Mesenchymal stem cell (in vitro differentiated cells and primary cell): ENCODE measurements at regions not wholly inside any gene's neighbourhood (a gene's known extent, or its start where the extent isn't known, plus 50 kb on each side); places are given as distances from the start of the nearest gene placed in this dataset.

Experiments
- DNase-seq: peaks from one replicate; pipeline ENCODE4 v3.0.0-alpha.2; 2013
- H2AFZ ChIP-seq: one replicate; pipeline ENCODE4 v1.6.1; 2013; ENCODE audit warnings: low read depth, mild to moderate bottlenecking, control low read depth, inconsistent platforms, low read length, moderate library complexity
- H2AK5ac ChIP-seq: 2 replicates; pipeline ENCODE4 v1.6.1; 2013; ENCODE audit warnings: low read length, moderate library complexity, mild to moderate bottlenecking, inconsistent platforms; ENCODE audit not compliant: severe bottlenecking
- H2BK120ac ChIP-seq: one replicate; pipeline ENCODE4 v1.6.1; 2013; ENCODE audit warnings: low read depth, mild to moderate bottlenecking, inconsistent platforms, low read length, moderate library complexity
- H2BK12ac ChIP-seq, 2 experiments: one replicate each; pipeline ENCODE4 v1.6.1; 2013; ENCODE audit warnings: inconsistent platforms in 2 of 2, low read length in 2 of 2, mild to moderate bottlenecking in 2 of 2, moderate library complexity in 2 of 2, control low read depth in 1 of 2
- H2BK15ac ChIP-seq: one replicate; pipeline ENCODE4 v1.6.1; 2013; ENCODE audit warnings: mild to moderate bottlenecking, low read depth, inconsistent platforms; ENCODE audit not compliant: poor library complexity, severe bottlenecking
- H2BK5ac ChIP-seq: 2 replicates; pipeline ENCODE4 v1.6.1; 2013; ENCODE audit warnings: low read depth, mild to moderate bottlenecking, low read length, control low read depth, inconsistent platforms; ENCODE audit not compliant: poor library complexity, severe bottlenecking
- H3K14ac ChIP-seq, 2 experiments: one replicate each; pipeline ENCODE4 v1.6.1; 2013; ENCODE audit warnings: inconsistent platforms in 2 of 2, low read length in 2 of 2, control low read depth in 1 of 2, mild to moderate bottlenecking in 1 of 2, moderate library complexity in 1 of 2
- H3K18ac ChIP-seq, 2 experiments: one replicate each; pipeline ENCODE4 v1.6.1; 2013; ENCODE audit warnings: inconsistent platforms in 2 of 2, low read length in 2 of 2, control low read depth in 1 of 2, low read depth in 1 of 2, mild to moderate bottlenecking in 1 of 2
- H3K23ac ChIP-seq, 2 experiments: one replicate each; pipeline ENCODE4 v1.6.1; 2013; ENCODE audit warnings: inconsistent platforms in 2 of 2, low read length in 2 of 2, mild to moderate bottlenecking in 2 of 2, moderate library complexity in 2 of 2, control low read depth in 1 of 2
- H3K27ac ChIP-seq: 2 replicates; pipeline ENCODE4 v1.5.1; 2013; ENCODE audit warnings: mild to moderate bottlenecking, moderate library complexity, low read length, control low read depth, inconsistent platforms; ENCODE audit not compliant: poor library complexity, severe bottlenecking
- H3K27me3 ChIP-seq, 2 experiments: 2 replicates each; pipeline versions ENCODE4 v1.6.1 to v1.7.0; 2013; ENCODE audit warnings: low read length in 2 of 2, mild to moderate bottlenecking in 2 of 2, moderate library complexity in 2 of 2, control low read depth in 1 of 2, inconsistent platforms in 1 of 2; ENCODE audit not compliant: control insufficient read depth in 1 of 2, insufficient read depth in 1 of 2
- H3K36me3 ChIP-seq, 2 experiments: 2 replicates each; pipeline versions ENCODE4 v1.6.1 to v1.7.0; 2013; ENCODE audit warnings: low read length in 2 of 2, control low read depth in 1 of 2, inconsistent platforms in 1 of 2, low read depth in 1 of 2, mild to moderate bottlenecking in 1 of 2; ENCODE audit not compliant: insufficient read depth in 2 of 2, control insufficient read depth in 1 of 2
- H3K4ac ChIP-seq, 2 experiments: one replicate each; pipeline ENCODE4 v1.6.1; 2013; ENCODE audit warnings: inconsistent platforms in 2 of 2, low read length in 2 of 2, mild to moderate bottlenecking in 2 of 2, moderate library complexity in 2 of 2, control low read depth in 1 of 2, low read depth in 1 of 2
- H3K4me1 ChIP-seq: 2 replicates; pipeline ENCODE4 v1.6.1; 2013; ENCODE audit warnings: low read depth, low read length, control low read depth; ENCODE audit not compliant: control insufficient read depth, insufficient read depth
- H3K4me2 ChIP-seq: 2 replicates; pipeline ENCODE4 v1.6.1; 2013; ENCODE audit warnings: low read length, mild to moderate bottlenecking, inconsistent platforms; ENCODE audit not compliant: poor library complexity, severe bottlenecking
- H3K4me3 ChIP-seq, 2 experiments: 2 replicates each; pipeline versions ENCODE4 v1.5.1 to v1.7.0; 2013; ENCODE audit warnings: low read length in 2 of 2, mild to moderate bottlenecking in 2 of 2, control low read depth in 1 of 2, low read depth in 1 of 2; ENCODE audit not compliant: insufficient read depth in 1 of 2
- H3K79me1 ChIP-seq: replicated peaks from 2 replicates; pipeline ENCODE4 v1.6.1; 2013; ENCODE audit warnings: mild to moderate bottlenecking, control low read depth, low read length, inconsistent platforms; ENCODE audit not compliant: poor library complexity, severe bottlenecking
- H3K9ac ChIP-seq: 2 replicates; pipeline ENCODE4 v1.7.0; 2013; ENCODE audit warnings: mild to moderate bottlenecking, low read length, moderate library complexity
- H3K9me3 ChIP-seq: 2 replicates; pipeline ENCODE4 v1.7.0; 2013; ENCODE audit warnings: mild to moderate bottlenecking, low read length; ENCODE audit not compliant: control insufficient read depth
- H4K8ac ChIP-seq: one replicate; pipeline ENCODE4 v1.6.1; 2013; ENCODE audit warnings: inconsistent platforms, mild to moderate bottlenecking, low read length, moderate library complexity
- H4K91ac ChIP-seq: one replicate; pipeline ENCODE4 v1.6.1; 2013; ENCODE audit warnings: mild to moderate bottlenecking, low read length, inconsistent platforms
- WGBS: methylation state at CpG from one replicate; pipeline ENCODE4 v1.1.7; 2013; ENCODE audit warnings: mixed read lengths; 5-methylcytosine and 5-hydroxymethylcytosine counted together

GRCh38 chr3:106942051-106942450, 435.2 kb upstream of the CCDC54 start:
- no peak for DNase-seq
- H2BK15ac ChIP-seq, result no peak overlapping the region
- H2BK5ac ChIP-seq, result no peak overlapping the region
- no peak overlapping the region for H3K14ac ChIP-seq
- no peak overlapping the region for H3K18ac ChIP-seq
- no peak overlapping the region for H2BK12ac ChIP-seq
- no peaks in the 10 kb centered on the region for H3K79me1 ChIP-seq
- H3K4me3 ChIP-seq, result no peak overlapping the region
- WGBS, result 85% methylated on average over 2 of the region's 3 CpGs
- H2AK5ac ChIP-seq, result no peak overlapping the region
- no peak overlapping the region for H2BK120ac ChIP-seq
- H3K9ac ChIP-seq, result no peak overlapping the region
- no peaks in the 10 kb centered on the region for H3K4me1 ChIP-seq
- H3K4me2 ChIP-seq, result no peak overlapping the region
- no peak overlapping the region for H4K8ac ChIP-seq
- H3K23ac ChIP-seq, result no peak overlapping the region
- H3K36me3 ChIP-seq, result no peaks in the 10 kb centered on the region
- H2AFZ ChIP-seq, result no peak overlapping the region
- H3K27me3 ChIP-seq, result no peaks in the 10 kb centered on the region
- no peaks in the 10 kb centered on the region for H3K9me3 ChIP-seq
- H3K27ac ChIP-seq, result no peak overlapping the region
- H3K4ac ChIP-seq, result no peak overlapping the region
- H4K91ac ChIP-seq, result no peak overlapping the region

- H2BK15ac ChIP-seq, result no peak overlapping the region
- H3K9me3 ChIP-seq, result no peaks in the 10 kb centered on the region
- no peak for DNase-seq
- no peak overlapping the region for H2BK12ac ChIP-seq
- H3K18ac ChIP-seq, result no peak overlapping the region
- no peak overlapping the region for H4K91ac ChIP-seq
- H2AK5ac ChIP-seq, result no peak overlapping the region
- H3K27me3 ChIP-seq, result no peaks in the 10 kb centered on the region
- no peaks in the 10 kb centered on the region for H3K4me1 ChIP-seq
- H2AFZ ChIP-seq, result no peak overlapping the region
- no peak overlapping the region for H2BK5ac ChIP-seq
- no peak overlapping the region for H3K4me2 ChIP-seq
- no peak overlapping the region for H4K8ac ChIP-seq
- no peaks in the 10 kb centered on the region for H3K79me1 ChIP-seq
- no peak overlapping the region for H3K9ac ChIP-seq
- no peak overlapping the region for H3K14ac ChIP-seq
- H3K36me3 ChIP-seq, result no peaks in the 10 kb centered on the region
- no peak overlapping the region for H3K4me3 ChIP-seq
- no peak overlapping the region for H3K27ac ChIP-seq
- no peak overlapping the region for H3K4ac ChIP-seq
- no peak overlapping the region for H2BK120ac ChIP-seq
- H3K23ac ChIP-seq, result no peak overlapping the region
These were observed 434.2 kb upstream of the CCDC54 start for GRCh38 chr3:106943071-106943470.

GRCh38 chr3:106945435-106945834, 431.8 kb upstream of the CCDC54 start:
- 92% methylated on average over 4 of the region's 6 CpGs for WGBS
- no peak overlapping the region for H3K23ac ChIP-seq
- H3K14ac ChIP-seq, result no peak overlapping the region
- H3K4me2 ChIP-seq, result no peak overlapping the region
- H3K9ac ChIP-seq, result no peak overlapping the region
- no peak overlapping the region for H2BK12ac ChIP-seq
- no peak for DNase-seq
- no peak overlapping the region for H3K4ac ChIP-seq
- H3K9me3 ChIP-seq, result no peaks in the 10 kb centered on the region
- H3K27me3 ChIP-seq, result no peaks in the 10 kb centered on the region
- no peaks in the 10 kb centered on the region for H3K79me1 ChIP-seq
- H3K4me3 ChIP-seq, result no peak overlapping the region
- no peak overlapping the region for H2BK15ac ChIP-seq
- no peak overlapping the region for H2BK5ac ChIP-seq
- no peaks in the 10 kb centered on the region for H3K4me1 ChIP-seq
- H3K36me3 ChIP-seq, result no peaks in the 10 kb centered on the region
- no peak overlapping the region for H4K91ac ChIP-seq
- no peak overlapping the region for H4K8ac ChIP-seq
- no peak overlapping the region for H3K18ac ChIP-seq
- H2BK120ac ChIP-seq, result no peak overlapping the region
- no peak overlapping the region for H2AK5ac ChIP-seq
- H3K27ac ChIP-seq, result no peak overlapping the region
- H2AFZ ChIP-seq, result no peak overlapping the region

GRCh38 chr3:106946866-106947265, 430.4 kb upstream of the CCDC54 start:
- no peak overlapping the region for H3K4me3 ChIP-seq
- no peaks in the 10 kb centered on the region for H3K79me1 ChIP-seq
- no peak overlapping the region for H4K91ac ChIP-seq
- H3K9me3 ChIP-seq, result no peaks in the 10 kb centered on the region
- no peak for DNase-seq
- H3K9ac ChIP-seq, result no peak overlapping the region
- no peak overlapping the region for H2BK12ac ChIP-seq
- H2BK120ac ChIP-seq, result no peak overlapping the region
- no peak overlapping the region for H3K23ac ChIP-seq
- H3K4ac ChIP-seq, result no peak overlapping the region
- H3K18ac ChIP-seq, result no peak overlapping the region
- no peak overlapping the region for H3K4me2 ChIP-seq
- no peak overlapping the region for H3K27ac ChIP-seq
- no CpG with 5 or more reads among the region's 3 CpGs for WGBS
- H2BK15ac ChIP-seq, result no peak overlapping the region
- H2AFZ ChIP-seq, result no peak overlapping the region
- H3K4me1 ChIP-seq, result no peaks in the 10 kb centered on the region
- H4K8ac ChIP-seq, result no peak overlapping the region
- no peak overlapping the region for H3K14ac ChIP-seq
- H2BK5ac ChIP-seq, result no peak overlapping the region
- H3K27me3 ChIP-seq, result no peaks in the 10 kb centered on the region
- H3K36me3 ChIP-seq, result no peaks in the 10 kb centered on the region
- H2AK5ac ChIP-seq, result no peak overlapping the region
